ENCODE measurements at regions not wholly inside any gene's neighbourhood (a gene's known extent, or its start where the extent isn't known, plus 50 kb on each side); places are given as distances from the start of the nearest gene placed in this dataset.
"Not testable (repeated sequence)": the region's sequence is repeated elsewhere in the genome, so short reads cannot be mapped to it uniquely, and the experiment has no call there.

- not testable (repeated sequence) for DNase-seq
These were observed 212.3 kb upstream of the LRRC61 start for GRCh38 chr7:150110882-150111281.

DNA sequence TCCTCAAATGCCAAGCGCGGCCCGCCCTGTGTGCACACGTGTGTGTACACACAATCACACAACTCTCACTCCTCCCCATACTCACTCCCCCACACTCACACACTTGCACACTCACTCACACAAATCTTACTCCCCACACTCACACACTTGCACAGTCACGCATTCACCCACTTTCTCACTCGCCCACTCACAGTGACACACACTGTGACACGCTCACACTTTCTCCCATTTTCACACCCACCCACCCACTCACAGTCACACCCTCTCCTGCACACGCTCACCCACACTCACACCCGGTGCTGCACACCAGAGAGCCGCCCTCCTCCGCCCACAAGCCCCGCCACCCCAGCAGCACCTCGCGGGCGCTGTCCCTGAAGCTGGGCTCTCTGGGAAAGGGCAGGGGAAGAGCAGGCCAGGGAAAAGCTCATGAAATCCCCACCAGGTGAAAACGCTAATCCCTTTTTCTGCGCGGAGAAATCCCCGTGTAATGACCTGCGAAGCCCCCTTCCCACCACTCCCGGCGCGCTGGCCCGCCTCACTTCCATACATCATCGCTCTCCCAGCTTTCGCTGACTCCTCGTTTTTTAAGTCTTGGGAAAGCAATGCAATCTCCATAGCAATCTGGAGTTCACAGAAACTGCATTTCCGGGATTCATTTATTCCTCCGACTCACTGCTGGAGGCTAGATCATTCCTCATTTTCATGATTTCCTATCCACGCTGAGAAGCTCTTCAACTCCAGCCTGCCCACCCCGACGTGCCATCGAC is 211.6 kb upstream of the LRRC61 start:
- DNase-seq, result not testable (repeated sequence)

DNA sequence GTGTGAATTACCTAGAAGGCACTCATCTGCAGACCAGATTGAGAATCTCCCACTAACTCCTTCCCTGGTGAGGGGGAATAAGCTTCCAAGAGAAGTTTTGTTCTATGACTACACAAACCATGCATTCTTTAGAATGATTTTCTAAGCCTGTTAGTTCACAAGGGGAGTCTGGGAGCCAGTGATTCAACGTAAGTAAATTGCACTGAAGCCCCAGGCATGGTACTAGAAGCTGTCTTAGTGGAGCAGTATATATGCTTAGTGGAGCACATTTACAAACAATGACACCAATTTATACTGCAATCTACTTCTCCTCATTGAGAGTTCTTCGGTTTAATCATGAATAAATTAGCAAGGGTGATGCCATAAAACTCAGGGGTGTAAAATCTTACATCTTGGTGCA is 209.9 kb upstream of the LRRC61 start:
- DNase-seq, result not testable (repeated sequence)

DNA sequence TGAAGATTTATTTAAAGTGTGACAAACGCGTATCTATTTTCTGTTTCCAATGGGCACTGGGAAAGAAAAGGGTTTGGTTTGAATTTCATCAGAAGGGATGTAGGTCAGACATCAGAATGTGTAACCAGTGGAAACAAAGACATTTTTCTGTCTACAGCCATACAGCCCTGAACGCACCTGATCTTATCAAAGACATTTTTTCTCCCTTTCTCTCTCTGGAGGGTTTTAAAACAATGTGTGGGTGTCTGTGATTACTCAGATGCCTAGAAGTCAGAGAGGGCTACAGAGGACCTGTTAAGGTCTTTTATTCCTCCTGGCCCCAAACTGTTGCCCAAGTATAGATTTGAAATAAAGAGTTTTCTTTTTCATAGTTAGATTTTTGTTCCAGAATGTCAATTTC is 208.6 kb upstream of the LRRC61 start:
- not testable (repeated sequence) for DNase-seq

DNA sequence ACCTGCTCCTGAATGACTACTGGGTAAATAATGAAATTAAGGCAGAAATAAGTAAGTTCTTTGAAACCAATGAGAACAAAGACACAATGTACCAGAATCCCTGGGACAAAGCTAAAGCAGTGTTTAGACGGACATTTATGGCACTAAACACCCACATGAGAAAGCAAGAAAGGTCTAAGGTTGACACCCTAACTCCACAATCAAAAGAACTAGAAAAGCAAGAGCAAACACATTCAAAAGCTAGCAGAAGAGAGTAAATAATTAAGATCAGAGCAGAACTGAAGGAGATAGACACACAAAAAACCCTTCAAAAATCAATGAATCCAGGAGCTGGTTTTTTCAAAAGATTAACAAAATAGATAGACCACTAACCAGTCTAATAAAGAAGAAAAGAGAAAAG is 203.2 kb upstream of the LRRC61 start:
- DNase-seq, result not testable (repeated sequence)

- not testable (repeated sequence) for DNase-seq
These were observed 197.3 kb upstream of the LRRC61 start for GRCh38 chr7:150125831-150126230.

GRCh38 chr7:150134451-150134850 is 188.7 kb upstream of the LRRC61 start:
- DNase-seq, result not testable (repeated sequence)

DNA sequence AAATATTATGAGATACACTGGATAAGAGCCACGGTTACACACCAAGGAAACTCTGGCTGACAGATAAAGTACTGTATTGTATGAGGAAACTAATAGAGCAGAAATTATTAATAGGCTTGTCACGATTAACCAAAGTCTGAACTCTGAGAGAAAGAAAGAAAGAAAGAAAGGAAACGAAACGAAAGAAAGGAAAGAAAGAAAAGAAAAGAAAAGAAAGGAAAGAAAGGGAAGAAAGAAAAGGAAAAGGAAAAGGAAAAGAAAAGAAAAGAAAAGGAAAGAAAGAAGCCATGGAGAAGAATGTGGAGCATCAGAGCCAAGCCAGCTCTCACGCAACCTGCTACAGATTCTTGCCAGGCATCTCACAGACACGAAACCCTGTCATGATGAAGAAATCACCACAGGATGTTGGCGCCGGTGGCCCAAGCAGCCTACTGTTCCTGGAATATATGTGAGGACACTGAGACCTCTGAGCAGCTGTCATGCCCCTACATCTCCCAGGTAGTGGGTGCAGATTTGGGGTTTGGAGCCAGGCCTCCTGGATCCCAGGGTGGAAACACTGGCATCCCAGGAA is 187.4 kb upstream of the LRRC61 start:
- not testable (repeated sequence) for DNase-seq

GRCh38 chr7:150139840-150140239 is 183.3 kb upstream of the LRRC61 start:
- not testable (repeated sequence) for DNase-seq

DNA sequence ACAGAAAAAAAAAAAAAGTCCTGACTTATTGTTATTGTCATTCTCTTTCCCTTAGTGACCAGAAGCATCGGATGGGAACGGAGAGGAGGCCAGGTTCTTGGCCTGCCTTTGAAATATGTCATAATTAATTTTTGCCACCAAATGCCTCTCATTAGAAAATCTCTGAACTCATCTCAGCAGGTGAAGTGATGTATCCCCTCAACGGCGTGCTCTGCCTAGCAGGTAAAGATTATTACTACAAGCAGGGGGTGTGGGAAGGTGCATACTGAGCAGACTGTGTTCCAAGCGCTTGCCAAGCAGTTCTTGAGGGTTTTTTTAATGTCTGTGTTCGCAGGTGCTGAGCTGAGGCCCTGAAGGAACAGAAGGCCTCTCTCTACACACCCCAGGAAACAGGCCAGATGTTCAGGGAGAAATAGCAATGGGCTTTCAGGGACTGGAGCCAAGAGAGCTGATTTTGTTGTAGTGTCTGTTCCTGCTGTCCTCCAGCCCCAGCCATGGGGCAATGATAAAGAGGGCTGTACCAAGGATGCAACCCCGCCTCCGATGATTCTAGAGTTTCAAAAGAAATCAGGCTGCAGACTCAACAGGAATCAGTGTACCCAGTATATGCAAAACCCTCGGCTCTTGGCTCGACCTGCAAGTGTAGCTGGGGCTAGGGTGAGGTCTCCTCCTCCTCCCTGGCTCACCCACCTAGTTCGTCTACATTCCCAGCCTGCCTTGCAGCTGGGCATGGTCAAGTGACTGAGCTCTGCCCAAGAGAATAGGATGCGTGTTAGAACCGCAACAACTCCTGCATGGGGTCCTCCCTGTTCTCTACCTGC is 181.4 kb upstream of the LRRC61 start:
- not testable (repeated sequence) for DNase-seq

- DNase-seq, result peak; percentile 50
These were observed 177.0 kb upstream of the LRRC61 start for GRCh38 chr7:150146124-150146523.

GRCh38 chr7:150147524-150147923 is 175.6 kb upstream of the LRRC61 start:
- DNase-seq, result not testable (repeated sequence)

DNA sequence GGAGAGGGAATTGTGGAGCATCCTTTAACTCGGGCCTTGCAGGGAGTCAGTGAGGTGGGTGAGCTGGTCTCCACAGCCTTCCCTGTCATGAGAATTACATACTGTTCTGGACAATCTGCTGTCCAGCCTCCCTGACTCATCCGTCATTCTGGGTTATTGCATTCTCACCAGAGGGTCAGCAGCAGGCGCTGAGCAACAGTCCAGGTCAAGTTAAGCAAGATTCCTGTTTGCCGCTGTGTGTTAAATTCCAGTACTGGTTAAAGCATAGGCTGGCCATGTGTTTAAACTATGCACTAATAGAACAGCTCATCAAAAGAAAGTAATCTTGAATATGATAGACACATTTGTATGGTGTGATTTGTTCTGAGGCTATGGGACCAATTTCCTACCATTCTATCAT is 167.1 kb upstream of the LRRC61 start:
- DNase-seq, result not testable (repeated sequence)

GRCh38 chr7:150158696-150159095 is 164.5 kb upstream of the LRRC61 start:
- not testable (repeated sequence) for DNase-seq

GRCh38 chr7:150169515-150169914 is 153.6 kb upstream of the LRRC61 start:
- DNase-seq, result peak; percentile 7

- peak; percentile 6 for DNase-seq
These were observed 153.1 kb upstream of the LRRC61 start for GRCh38 chr7:150169943-150170490.

GRCh38 chr7:150183602-150184001 is 139.6 kb upstream of the LRRC61 start:
- not testable (repeated sequence) for DNase-seq

- not testable (repeated sequence) for DNase-seq
These were observed 133.2 kb upstream of the LRRC61 start for GRCh38 chr7:150189963-150190362.

GRCh38 chr7:150192541-150192940 is 130.6 kb upstream of the LRRC61 start:
- DNase-seq, result not testable (repeated sequence)

- peak; percentile 56 for DNase-seq
These were observed 129.3 kb upstream of the LRRC61 start for GRCh38 chr7:150193866-150194265.

Measured in MV-4-11 (cell line).